B cell (primary cell): ENCODE measurements at regions not wholly inside any gene's neighbourhood (a gene's known extent, or its start where the extent isn't known, plus 50 kb on each side); places are given as distances from the start of the nearest gene placed in this dataset.

Source experiments
- ATAC-seq: fragments of 200-7000 bp; cut with Tn5 transposase; one replicate; pipeline ENCODE4 v1.10.0; 2021; ENCODE audit warnings: low read depth, mild to moderate bottlenecking, moderate number of reproducible peaks, moderate library complexity
- CTCF ChIA-PET: fragments of 350-600 bp; sonication (Branson Sonifier 250); formaldehyde crosslinking; loops from one replicate; lab custom pipeline; 2021; ENCODE audit warnings: antibody characterized with exemption, inconsistent platforms; lab: Charles Lee
- POLR2A ChIA-PET: fragments of 350-600 bp; sonication (Branson Sonifier 250); formaldehyde crosslinking; loops from one replicate; lab custom pipeline; 2021; ENCODE audit warnings: antibody characterized with exemption; lab: Charles Lee
- DNase-seq: peaks from one replicate; pipeline ENCODE4 v3.0.0; 2013
- H2AFZ ChIP-seq: 2 replicates; pipeline ENCODE4 v1.6.1; 2012; ENCODE audit warnings: mild to moderate bottlenecking, low read depth, low read length; ENCODE audit not compliant: insufficient read depth, poor library complexity, severe bottlenecking
- H3K27ac ChIP-seq, 2 donors: 1 replicate in 1 of 2; 2 replicates in 1 of 2; pipeline ENCODE4 v1.5.1; 2012 to 2013; ENCODE audit warnings: low read length in 2 of 2, mild to moderate bottlenecking in 2 of 2, moderate library complexity in 1 of 2
- H3K27me3 ChIP-seq, 4 experiments: fragments of 200-600 bp in 1 of 4; sonication (generic) in 1 of 4; replicated peaks in 1 of 4; 1 replicate in 2 of 4; 2 replicates in 2 of 4; pipeline versions ENCODE4 v1.6.1 to v1.7.0; 2013 to 2016; ENCODE audit warnings: low read length in 3 of 4, mild to moderate bottlenecking in 2 of 4, mixed read lengths in 1 of 4, moderate library complexity in 1 of 4; ENCODE audit not compliant: insufficient read depth in 4 of 4, control insufficient read depth in 3 of 4; ENCODE audit errors: control extremely low read depth in 1 of 4
- H3K36me3 ChIP-seq, 2 experiments: replicated peaks in 1 of 2; 1 replicate in 1 of 2; 2 replicates in 1 of 2; pipeline versions ENCODE4 v1.6.1 to v1.7.1; 2013; ENCODE audit warnings: low read length in 1 of 2; ENCODE audit not compliant: insufficient read depth in 2 of 2, control insufficient read depth in 1 of 2; ENCODE audit errors: control extremely low read depth in 1 of 2, extremely low read depth in 1 of 2
- H3K4me1 ChIP-seq, 2 donors: fragments of 200-600 bp in 1 of 2; sonication (generic) in 1 of 2; 1 replicate in 1 of 2; 2 replicates in 1 of 2; pipeline versions ENCODE4 v1.5.1 to v1.6.1; 2013 to 2017; ENCODE audit warnings: low read length in 2 of 2; ENCODE audit not compliant: control insufficient read depth in 2 of 2, insufficient read depth in 2 of 2
- H3K4me2 ChIP-seq: replicated peaks from 2 replicates; pipeline ENCODE3; 2012; ENCODE audit warnings: mild to moderate bottlenecking, low read depth, low read length; ENCODE audit not compliant: poor library complexity, severe bottlenecking
- H3K4me3 ChIP-seq, 5 experiments: fragments of 200-600 bp in 1 of 5; sonication (generic) in 1 of 5; 1 replicate in 3 of 5; 2 replicates in 2 of 5; pipeline versions ENCODE4 v1.5.1 to v1.7.0; 2011 to 2016; ENCODE audit warnings: low read length in 4 of 5, mild to moderate bottlenecking in 4 of 5, low read depth in 2 of 5, control low read depth in 1 of 5, moderate library complexity in 1 of 5; ENCODE audit not compliant: insufficient read depth in 1 of 5; ENCODE audit errors: control extremely low read depth in 1 of 5, extremely low read depth in 1 of 5
- H3K79me2 ChIP-seq: fragments of 200-600 bp; sonication (generic); one replicate; pipeline ENCODE4 v1.6.0; 2016; ENCODE audit warnings: low read length; ENCODE audit not compliant: control insufficient read depth, insufficient read depth
- H3K9ac ChIP-seq: fragments of 200-600 bp; sonication (generic); 2 replicates; pipeline ENCODE4 v1.6.1; 2017; ENCODE audit warnings: mild to moderate bottlenecking, low read length, moderate library complexity
- H3K9me3 ChIP-seq, 3 donors: one replicate each; pipeline versions ENCODE4 v1.6.1 to v1.7.1; 2013; ENCODE audit warnings: low read length in 2 of 3; ENCODE audit not compliant: control insufficient read depth in 2 of 3, insufficient read depth in 1 of 3; ENCODE audit errors: control extremely low read depth in 1 of 3
- H4K20me1 ChIP-seq: 2 replicates; pipeline ENCODE4 v1.6.0; 2012; ENCODE audit warnings: mild to moderate bottlenecking, low read length; ENCODE audit not compliant: insufficient read depth, control insufficient read depth, poor library complexity, severe bottlenecking
- H3K27ac Mint-ChIP-seq: one replicate; pipeline ENCODE4 v1.8.0; 2021; ENCODE audit warnings: mixed read lengths
- H3K27me3 Mint-ChIP-seq: one replicate; pipeline ENCODE4 v1.8.0; 2021; ENCODE audit warnings: mixed read lengths
- H3K4me1 Mint-ChIP-seq: one replicate; pipeline ENCODE4 v1.8.0; 2021; ENCODE audit warnings: mixed read lengths
- H3K4me3 Mint-ChIP-seq: one replicate; pipeline ENCODE4 v1.8.0; 2021; ENCODE audit warnings: mixed read lengths
- H3K9me3 Mint-ChIP-seq: one replicate; pipeline ENCODE4 v1.8.0; 2022; ENCODE audit warnings: mixed read lengths; ENCODE audit not compliant: insufficient read depth
- CTCF ChIP-seq: fragments of 200-600 bp; IDR thresholded peaks from one replicate; pipeline ENCODE4 v1.8.0; 2022; ENCODE audit warnings: antibody characterized with exemption, mild to moderate bottlenecking
- EZH2 ChIP-seq: IDR thresholded peaks from 2 replicates; pipeline ENCODE4 v1.6.1; 2012; ENCODE audit warnings: borderline replicate concordance, low read depth, mild to moderate bottlenecking, moderate library complexity, low read length; ENCODE audit not compliant: insufficient read depth, poor library complexity, severe bottlenecking
- WGBS: methylation state at CpG from one replicate; pipeline ENCODE4 v1.1.5; 2013; ENCODE audit warnings: missing lambda C conversion rate; ENCODE audit not compliant: insufficient coverage; 5-methylcytosine and 5-hydroxymethylcytosine counted together
- intact Hi-C: fragments of 100-400 bp; cut with micrococcal nuclease; formaldehyde crosslinking; loops from one replicate; pipeline ENCODE4 v1.10.0; 2022

GRCh38 chr10:128716181-128716580, 590.0 kb upstream of the MKI67 start:
- Histone ChIP-seq H3K4me3 (no peak overlapping the region), H3K79me2 (no peaks in the 10 kb centered on the region), H3K27me3 (no peaks in the 10 kb centered on the region), H3K36me3 (no peaks in the 10 kb centered on the region), H3K27ac (no peak overlapping the region), H3K4me2 (no peak overlapping the region), H3K9ac (no peak overlapping the region), H3K4me1 (no peaks in the 10 kb centered on the region), H3K9me3 (peaks cover 0 to 24% (median 0%) of the 10 kb centered on the region in 3 donors), H2AFZ (no peak overlapping the region), H4K20me1 (no peaks in the 10 kb centered on the region)
- POLR2A ChIA-PET: no interaction called here
- Mint-ChIP-seq H3K9me3 (no peaks in the 10 kb centered on the region), H3K27me3 (no peaks in the 10 kb centered on the region), H3K27ac (no peak overlapping the region), H3K4me1 (no peaks in the 10 kb centered on the region), H3K4me3 (no peak overlapping the region)
- DNase-seq (no peak), ATAC-seq (no peak)
- no peak for TF ChIP-seq EZH2
- no peak for TF ChIP-seq CTCF
- intact Hi-C loops: no loop called here
- CTCF ChIA-PET: no interaction called here
- 87% methylated on average over 9 of the region's 9 CpGs for WGBS

- no peak overlapping the region for H2AFZ ChIP-seq
- CTCF ChIA-PET: no interaction called here
- H3K4me2 ChIP-seq: no peak overlapping the region
- Mint-ChIP-seq H3K4me3 (no peak overlapping the region), H3K4me1 (no peaks in the 10 kb centered on the region), H3K27me3 (no peaks in the 10 kb centered on the region), H3K27ac (no peak overlapping the region), H3K9me3 (no peaks in the 10 kb centered on the region)
- POLR2A ChIA-PET: no interaction called here
- H3K27me3 ChIP-seq: no peaks in the 10 kb centered on the region
- no peaks in the 10 kb centered on the region for H3K36me3 ChIP-seq
- DNase-seq (no peak), ATAC-seq (no peak)
- no peak overlapping the region for H3K4me3 ChIP-seq
- no peaks in the 10 kb centered on the region for H3K4me1 ChIP-seq
- 76% methylated on average over 3 of the region's 5 CpGs for WGBS
- no peak overlapping the region for H3K27ac ChIP-seq
- H3K9me3 ChIP-seq: peaks cover 0 to 20% (median 0%) of the 10 kb centered on the region in 3 donors
- intact Hi-C loops: no loop called here
- no peak for TF ChIP-seq EZH2
- no peak for TF ChIP-seq CTCF
- no peaks in the 10 kb centered on the region for H4K20me1 ChIP-seq
- no peaks in the 10 kb centered on the region for H3K79me2 ChIP-seq
- no peak overlapping the region for H3K9ac ChIP-seq
These were observed 595.8 kb upstream of the MKI67 start for GRCh38 chr10:128721963-128722445.
